ENCODE measurements at regions not wholly inside any gene's neighbourhood (a gene's known extent, or its start where the extent isn't known, plus 50 kb on each side); places are given as distances from the start of the nearest gene placed in this dataset.

- no TSS peak for BruUV-seq (replicated peaks)
- H3K27me3 Mint-ChIP-seq (ENCODE audit: unreplicated experiment) = no peaks in the 10 kb centered on the region
- H3K36me3 Mint-ChIP-seq (ENCODE audit: insufficient read depth, unreplicated experiment) = no peaks in the 10 kb centered on the region
- intact Hi-C loops (cut with micrococcal nuclease; ENCODE audit: unreplicated experiment) = loop anchor here (1.0 to 5.0 kb wide), 2 partner anchors 234 to 428 kb away; partner anchors contain the start of gene ZNF608
- no peak overlapping the region for H3K4me3 Mint-ChIP-seq (ENCODE audit: low read depth, unreplicated experiment)
- H3K9me3 Mint-ChIP-seq (ENCODE audit: low read depth, unreplicated experiment) = peaks cover 8% of the 10 kb centered on the region
- DNase-seq = peak; percentile 11
- peak overlapping the region; percentile 87 for H3K27ac Mint-ChIP-seq (ENCODE audit: unreplicated experiment)
- CTCF ChIA-PET = interaction anchor here (0.7 kb wide), 1 partner anchor 753 kb away, joined by 3 read pairs; no protein-coding TSS in a partner anchor
- peaks cover 15% of the 10 kb centered on the region for H3K4me1 Mint-ChIP-seq (ENCODE audit: low read depth, unreplicated experiment)
- no peak for TF ChIP-seq CTCF (IDR thresholded peaks at IDR 0.05; ENCODE audit: unreplicated experiment)
Observed at GRCh38 chr5:125175348-125176004, 429.0 kb upstream of the ZNF608 start.

- DNase-seq = peak; percentile 21
- peak overlapping the region; percentile 87 for H3K27ac Mint-ChIP-seq (ENCODE audit: unreplicated experiment)
- intact Hi-C loops (cut with micrococcal nuclease; ENCODE audit: unreplicated experiment) = loop anchor here (1.0 to 5.0 kb wide), 2 partner anchors 233 to 429 kb away; partner anchors contain the start of gene ZNF608
- TF ChIP-seq CTCF (IDR thresholded peaks at IDR 0.05; ENCODE audit: unreplicated experiment) = no peak
- H3K4me1 Mint-ChIP-seq (ENCODE audit: low read depth, unreplicated experiment) = peaks cover 15% of the 10 kb centered on the region
- H3K27me3 Mint-ChIP-seq (ENCODE audit: unreplicated experiment) = no peaks in the 10 kb centered on the region
- CTCF ChIA-PET = no interaction called here
- no TSS peak for BruUV-seq (replicated peaks)
- H3K9me3 Mint-ChIP-seq (ENCODE audit: low read depth, unreplicated experiment) = peaks cover 8% of the 10 kb centered on the region
- H3K36me3 Mint-ChIP-seq (ENCODE audit: insufficient read depth, unreplicated experiment) = no peaks in the 10 kb centered on the region
- no peak overlapping the region for H3K4me3 Mint-ChIP-seq (ENCODE audit: low read depth, unreplicated experiment)
Observed at GRCh38 chr5:125176005-125176390, 429.6 kb upstream of the ZNF608 start.

GRCh38 chr5:125177340-125177739 lies 430.9 kb upstream of the ZNF608 start:
- no TSS peak for BruUV-seq (replicated peaks)
- intact Hi-C loops (cut with micrococcal nuclease; ENCODE audit: unreplicated experiment) = loop anchor here (5.0 kb wide), 1 partner anchor 430 kb away; the partner anchor contains the start of gene ZNF608

GRCh38 chr5:125179612-125180011 lies 433.2 kb upstream of the ZNF608 start:
- DNase-seq = no peak
- no peak for TF ChIP-seq CTCF (IDR thresholded peaks at IDR 0.05; ENCODE audit: unreplicated experiment)
- H3K9me3 Mint-ChIP-seq (ENCODE audit: low read depth, unreplicated experiment) = peaks cover 6% of the 10 kb centered on the region
- no TSS peak for BruUV-seq (replicated peaks)
- no peak overlapping the region for H3K27ac Mint-ChIP-seq (ENCODE audit: unreplicated experiment)
- intact Hi-C loops (cut with micrococcal nuclease; ENCODE audit: unreplicated experiment) = loop anchor here (5.0 kb wide), 1 partner anchor 432 kb away; the partner anchor contains the start of gene ZNF608
- no peaks in the 10 kb centered on the region for H3K36me3 Mint-ChIP-seq (ENCODE audit: insufficient read depth, unreplicated experiment)
- H3K4me1 Mint-ChIP-seq (ENCODE audit: low read depth, unreplicated experiment) = peaks cover 15% of the 10 kb centered on the region
- CTCF ChIA-PET = interaction anchor here (0.5 kb wide), 1 partner anchor 18 kb away, joined by 3 read pairs; no protein-coding TSS in a partner anchor
- H3K27me3 Mint-ChIP-seq (ENCODE audit: unreplicated experiment) = no peaks in the 10 kb centered on the region
- no peak overlapping the region for H3K4me3 Mint-ChIP-seq (ENCODE audit: low read depth, unreplicated experiment)

More at GRCh38 chr5:125177340-125177739, 430.9 kb upstream of the ZNF608 start:
- no peak overlapping the region for H3K4me3 Mint-ChIP-seq (ENCODE audit: low read depth, unreplicated experiment)
- H3K4me1 Mint-ChIP-seq (ENCODE audit: low read depth, unreplicated experiment) = peaks cover 15% of the 10 kb centered on the region
- no peak for TF ChIP-seq CTCF (IDR thresholded peaks at IDR 0.05; ENCODE audit: unreplicated experiment)
- H3K27me3 Mint-ChIP-seq (ENCODE audit: unreplicated experiment) = no peaks in the 10 kb centered on the region
- DNase-seq = no peak
- H3K36me3 Mint-ChIP-seq (ENCODE audit: insufficient read depth, unreplicated experiment) = no peaks in the 10 kb centered on the region
- no peak overlapping the region for H3K27ac Mint-ChIP-seq (ENCODE audit: unreplicated experiment)
- CTCF ChIA-PET = interaction anchor here (1.8 kb wide), 1 partner anchor 50 kb away, joined by 3 read pairs; no protein-coding TSS in a partner anchor
- H3K9me3 Mint-ChIP-seq (ENCODE audit: low read depth, unreplicated experiment) = peaks cover 8% of the 10 kb centered on the region
